ENCODE measurements at regions not wholly inside any gene's neighbourhood (a gene's known extent, or its start where the extent isn't known, plus 50 kb on each side); places are given as distances from the start of the nearest gene placed in this dataset.

- Mint-ChIP-seq H3K27me3 (no peaks in the 10 kb centered on the region), H3K4me3 (no peak overlapping the region), H3K27ac (no peak overlapping the region), H3K36me3 (no peaks in the 10 kb centered on the region), H3K4me1 (peaks cover 5 to 6% of the 10 kb centered on the region in 2 donors), H3K9me3 (no peaks in the 10 kb centered on the region)
- no peak for ATAC-seq (replicated peaks)
- no peak for DNase-seq
Measured at GRCh38 chr7:47683485-47683898, 101.6 kb upstream of the TNS3 start.

- Mint-ChIP-seq H3K4me1 (peaks cover 5 to 10% of the 10 kb centered on the region in 2 donors), H3K9me3 (peaks cover 0 to under 1% of the 10 kb centered on the region in 2 donors), H3K27me3 (no peaks in the 10 kb centered on the region), H3K4me3 (no peak overlapping the region), H3K27ac (peak overlapping the region; percentile 37), H3K36me3 (peaks cover 0 to under 1% of the 10 kb centered on the region in 2 donors)
- ATAC-seq (replicated peaks) (no peak), DNase-seq (no peak)
Measured at GRCh38 chr7:47682874-47683273, 101.0 kb upstream of the TNS3 start.

GRCh38 chr7:47681249-47681810, 99.4 kb upstream of the TNS3 start:
- Mint-ChIP-seq H3K4me3 (no peak overlapping the region), H3K36me3 (peaks cover 0 to 7% of the 10 kb centered on the region in 2 donors), H3K9me3 (peaks cover 9 to 11% of the 10 kb centered on the region in 2 donors), H3K27ac (no peak overlapping the region), H3K4me1 (peaks cover 12 to 17% of the 10 kb centered on the region in 2 donors), H3K27me3 (no peaks in the 10 kb centered on the region)
- ATAC-seq (replicated peaks): no peak
- DNase-seq: no peak

GRCh38 chr7:47678641-47679380, 96.9 kb upstream of the TNS3 start:
- H3K4me1 Mint-ChIP-seq: peaks cover 17 to 18% of the 10 kb centered on the region in 2 donors
- no peak overlapping the region for H3K27ac Mint-ChIP-seq
- DNase-seq (no peak), ATAC-seq (replicated peaks) (no peak)
- no peaks in the 10 kb centered on the region for H3K27me3 Mint-ChIP-seq
- H3K9me3 Mint-ChIP-seq: peaks cover 9 to 11% of the 10 kb centered on the region in 2 donors
- peaks cover 0 to 7% of the 10 kb centered on the region in 2 donors for H3K36me3 Mint-ChIP-seq
- no peak overlapping the region for H3K4me3 Mint-ChIP-seq

GRCh38 chr7:47677664-47678063, 95.8 kb upstream of the TNS3 start:
- Mint-ChIP-seq H3K9me3 (peaks cover 9 to 11% of the 10 kb centered on the region in 2 donors), H3K27me3 (no peaks in the 10 kb centered on the region), H3K4me3 (no peak overlapping the region), H3K27ac (no peak overlapping the region), H3K4me1 (peaks cover 17 to 18% of the 10 kb centered on the region in 2 donors), H3K36me3 (peaks cover 0 to 7% of the 10 kb centered on the region in 2 donors)
- DNase-seq: no peak
- ATAC-seq (replicated peaks): no peak

GRCh38 chr7:47677093-47677492, 95.2 kb upstream of the TNS3 start:
- Mint-ChIP-seq H3K4me1 (peaks cover 22 to 23% of the 10 kb centered on the region in 2 donors), H3K27me3 (no peaks in the 10 kb centered on the region), H3K27ac (no peak overlapping the region), H3K4me3 (no peak overlapping the region), H3K36me3 (peaks cover 0 to 7% of the 10 kb centered on the region in 2 donors), H3K9me3 (peaks cover 9 to 11% of the 10 kb centered on the region in 2 donors)
- no peak for ATAC-seq (replicated peaks)
- no peak for DNase-seq

- Mint-ChIP-seq H3K4me3 (no peak overlapping the region), H3K36me3 (peaks cover 0 to 7% of the 10 kb centered on the region in 2 donors), H3K27ac (no peak overlapping the region), H3K9me3 (peaks cover 9 to 11% of the 10 kb centered on the region in 2 donors), H3K4me1 (peaks cover 41 to 52% of the 10 kb centered on the region in 2 donors), H3K27me3 (no peaks in the 10 kb centered on the region)
- ATAC-seq (replicated peaks) (no peak), DNase-seq (no peak)
Measured at GRCh38 chr7:47672977-47673381, 91.1 kb upstream of the TNS3 start.

GRCh38 chr7:47672271-47672791, 90.4 kb upstream of the TNS3 start:
- DNase-seq (no peak), ATAC-seq (replicated peaks) (no peak)
- Mint-ChIP-seq H3K9me3 (peaks cover 5% of the 10 kb centered on the region in 2 donors), H3K36me3 (peaks cover 0 to 2% of the 10 kb centered on the region in 2 donors), H3K4me1 (peaks cover 37 to 46% of the 10 kb centered on the region in 2 donors), H3K27ac (peak overlapping the region; percentile 72), H3K4me3 (no peak overlapping the region), H3K27me3 (no peaks in the 10 kb centered on the region)

GRCh38 chr7:47671358-47671757, 89.4 kb upstream of the TNS3 start:
- ATAC-seq (replicated peaks) (no peak), DNase-seq (no peak)
- Mint-ChIP-seq H3K27ac (peak overlapping the region; percentile 98), H3K27me3 (no peaks in the 10 kb centered on the region), H3K9me3 (no peaks in the 10 kb centered on the region), H3K36me3 (no peaks in the 10 kb centered on the region), H3K4me3 (peak overlapping the region in 1 of 2 donors; percentile 17), H3K4me1 (peaks cover 34 to 44% of the 10 kb centered on the region in 2 donors)

- H3K36me3 Mint-ChIP-seq: no peaks in the 10 kb centered on the region
- ATAC-seq (replicated peaks) (peak; percentile 72 to 77), DNase-seq (peak; percentile 75)
- no peaks in the 10 kb centered on the region for H3K27me3 Mint-ChIP-seq
- no peaks in the 10 kb centered on the region for H3K9me3 Mint-ChIP-seq
- peak overlapping the region; percentile 98 for H3K27ac Mint-ChIP-seq
- H3K4me3 Mint-ChIP-seq: peak overlapping the region; percentile 17 to 31
- peaks cover 36 to 47% of the 10 kb centered on the region in 2 donors for H3K4me1 Mint-ChIP-seq
Measured at GRCh38 chr7:47670729-47671128, 88.8 kb upstream of the TNS3 start.

- ATAC-seq (replicated peaks): peak; percentile 16 to 31
Measured at GRCh38 chr7:47669901-47670384, 88.0 kb upstream of the TNS3 start.

GRCh38 chr7:47669178-47669891, 87.4 kb upstream of the TNS3 start:
- peak overlapping the region; percentile 63 to 70 for H3K4me3 Mint-ChIP-seq
- ATAC-seq (replicated peaks): peak; percentile 94 to 95
- no peaks in the 10 kb centered on the region for H3K36me3 Mint-ChIP-seq
- no peaks in the 10 kb centered on the region for H3K9me3 Mint-ChIP-seq
- peak overlapping the region; percentile 98 for H3K27ac Mint-ChIP-seq
- no peaks in the 10 kb centered on the region for H3K27me3 Mint-ChIP-seq
- H3K4me1 Mint-ChIP-seq: peaks cover 41 to 61% of the 10 kb centered on the region in 2 donors
- peak; percentile 92 for DNase-seq

More at GRCh38 chr7:47669901-47670384, 88.0 kb upstream of the TNS3 start:
- Mint-ChIP-seq H3K27me3 (no peaks in the 10 kb centered on the region), H3K9me3 (no peaks in the 10 kb centered on the region), H3K27ac (peak overlapping the region; percentile 98), H3K36me3 (no peaks in the 10 kb centered on the region), H3K4me3 (peak overlapping the region; percentile 63 to 70), H3K4me1 (peaks cover 43 to 55% of the 10 kb centered on the region in 2 donors)
- DNase-seq: peak; percentile 43

- ATAC-seq (replicated peaks): no peak
- peaks cover 40 to 70% of the 10 kb centered on the region in 2 donors for H3K4me1 Mint-ChIP-seq
- no peaks in the 10 kb centered on the region for H3K9me3 Mint-ChIP-seq
- DNase-seq: no peak
- no peaks in the 10 kb centered on the region for H3K36me3 Mint-ChIP-seq
- H3K27me3 Mint-ChIP-seq: no peaks in the 10 kb centered on the region
- H3K27ac Mint-ChIP-seq: no peak overlapping the region
- no peak overlapping the region for H3K4me3 Mint-ChIP-seq
Measured at GRCh38 chr7:47666164-47666862, 84.4 kb upstream of the TNS3 start.
